GM12878 (cell line): ENCODE measurements at regions not wholly inside any gene's neighbourhood (a gene's known extent, or its start where the extent isn't known, plus 50 kb on each side); places are given as distances from the start of the nearest gene placed in this dataset.

Experiments
- ATAC-seq: fragments of 200-7000 bp; cut with Tn5 transposase; 3 replicates; pipeline ENCODE4 v1.9.1; 2020; ENCODE audit warnings: mild to moderate bottlenecking, moderate library complexity
- BruUV-seq: library from RNA; stranded (reverse); fragments of 400-500 nt; replicated peaks from 2 replicates; lab custom pipeline; 2021; lab: Mats Ljungman, UMichigan
- CTCF ChIA-PET: fragments of 300-600 bp; sonication (Branson Sonifier 250); formaldehyde crosslinking; extraction: SDS; loops from one replicate; lab custom pipeline; 2021; ENCODE audit warnings: inconsistent platforms; lab: Yijun Ruan, JAX
- POLR2A ChIA-PET: fragments of 350-600 bp; formaldehyde crosslinking; extraction: SDS; loops from one replicate; lab custom pipeline; 2021; ENCODE audit warnings: inconsistent platforms; lab: Charles Lee
- RAD21 ChIA-PET: fragments of 300-600 bp; sonication (Branson Sonifier 250); formaldehyde crosslinking; loops from one replicate; lab custom pipeline; 2023; ENCODE audit warnings: antibody characterized with exemption; ENCODE audit not compliant: unreplicated experiment; lab: Charles Lee
- SMC1A ChIA-PET: fragments of 300-600 bp; sonication (Branson Sonifier 250); formaldehyde crosslinking; loops from one replicate; lab custom pipeline; 2023; ENCODE audit not compliant: unreplicated experiment, uncharacterized antibody; lab: Charles Lee
- DNase-seq: peaks from one replicate; pipeline ENCODE4 v3.0.0-alpha.2; 2011; ENCODE audit warnings: low read depth, low spot score
- FAIRE-seq: peaks from 3 replicates; lab custom pipeline; 2011; peaks lifted over from hg19 to GRCh38; lab: Jason Lieb, UNC
- H2AFZ ChIP-seq: 2 replicates; pipeline ENCODE4 v1.6.0; 2011; ENCODE audit warnings: low read depth, low read length, control low read depth; ENCODE audit not compliant: control insufficient read depth
- H3K27ac ChIP-seq: 2 replicates; pipeline ENCODE4 v1.5.1; 2011; ENCODE audit warnings: control low read depth; ENCODE audit not compliant: control insufficient read depth, insufficient read depth
- H3K27me3 ChIP-seq, 2 experiments: replicated peaks in 1 of 2; 2 replicates each; pipeline versions ENCODE4 v1.6.0 to v1.6.1; 2011; ENCODE audit warnings: low read length in 1 of 2; ENCODE audit not compliant: control insufficient read depth in 2 of 2, insufficient read depth in 2 of 2
- H3K36me3 ChIP-seq, 2 experiments: 2 replicates each; pipeline ENCODE4 v1.5.1; 2011; ENCODE audit warnings: low read length in 1 of 2; ENCODE audit not compliant: control insufficient read depth in 2 of 2, insufficient read depth in 2 of 2
- H3K4me1 ChIP-seq: 2 replicates; pipeline ENCODE4 v1.6.1; 2011; ENCODE audit warnings: mild to moderate bottlenecking, low read length, moderate library complexity, mixed read lengths; ENCODE audit not compliant: control insufficient read depth, insufficient read depth
- H3K4me2 ChIP-seq: 2 replicates; pipeline ENCODE4 v1.6.0; 2011; ENCODE audit warnings: control low read depth; ENCODE audit not compliant: control insufficient read depth, insufficient read depth
- H3K4me3 ChIP-seq: fragments of 200-600 bp; sonication (generic); 2 replicates; pipeline ENCODE4 v1.5.1; 2016
- H3K79me2 ChIP-seq: 2 replicates; pipeline ENCODE4 v1.6.0; 2011; ENCODE audit warnings: low read length; ENCODE audit not compliant: control insufficient read depth, insufficient read depth
- H3K9ac ChIP-seq: 2 replicates; pipeline ENCODE4 v1.8.0; 2011; ENCODE audit warnings: low read length, control low read depth, mixed read lengths; ENCODE audit not compliant: control insufficient read depth, insufficient read depth
- H3K9me3 ChIP-seq: replicated peaks from 3 replicates; pipeline ENCODE4 v1.5.1; 2011; ENCODE audit warnings: mild to moderate bottlenecking, low read length; ENCODE audit not compliant: control insufficient read depth, insufficient read depth
- H4K20me1 ChIP-seq: 2 replicates; pipeline ENCODE4 v1.6.0; 2011; ENCODE audit not compliant: control insufficient read depth, insufficient read depth
- ATF2 ChIP-seq: IDR thresholded peaks from 2 replicates; pipeline ENCODE4 v1.6.1; 2012; ENCODE audit warnings: low read length, inconsistent platforms
- DPF2 ChIP-seq: fragments of 450-650 bp; IDR thresholded peaks from 2 replicates; pipeline ENCODE4 v1.6.1; 2017; ENCODE audit warnings: mild to moderate bottlenecking
- E2F4 ChIP-seq: IDR thresholded peaks from 2 replicates; pipeline ENCODE4 v1.6.1; 2012; ENCODE audit warnings: low read depth, low read length, improper control_type of control experiment
- EP300 ChIP-seq, 2 experiments: fragments of 150-350 bp in 1 of 2; IDR thresholded peaks; 2 replicates each; pipeline ENCODE4 v1.6.1; 2011 to 2012; ENCODE audit warnings: low read depth in 2 of 2, low read length in 2 of 2, borderline replicate concordance in 1 of 2, improper control_type of control experiment in 1 of 2, inconsistent platforms in 1 of 2; ENCODE audit not compliant: control insufficient read depth in 1 of 2
- FOS ChIP-seq: IDR thresholded peaks from 3 replicates; pipeline ENCODE4 v1.6.1; 2011; ENCODE audit warnings: borderline replicate concordance; ENCODE audit not compliant: insufficient read length; ENCODE audit errors: extremely low read depth
- JUND ChIP-seq: IDR thresholded peaks from 2 replicates; pipeline ENCODE4 v1.6.1; 2012; ENCODE audit warnings: low read depth, mild to moderate bottlenecking, low read length, improper control_type of control experiment, moderate library complexity
- MEF2B ChIP-seq: fragments of 450-650 bp; IDR thresholded peaks from 2 replicates; pipeline ENCODE4 v1.6.1; 2018; ENCODE audit warnings: mild to moderate bottlenecking, moderate library complexity; ENCODE audit not compliant: partially characterized antibody, poor library complexity, severe bottlenecking
- NKRF ChIP-seq: fragments of 450-650 bp; conservative IDR thresholded peaks from 2 replicates; pipeline ENCODE4 v1.6.1; 2017; ENCODE audit warnings: mild to moderate bottlenecking, moderate library complexity
- NR2C1 ChIP-seq: fragments of 450-650 bp; IDR thresholded peaks from 2 replicates; pipeline ENCODE4 v1.6.1; 2017; ENCODE audit warnings: antibody characterized with exemption, mild to moderate bottlenecking, moderate library complexity
- SREBF2 ChIP-seq: IDR thresholded peaks from 2 replicates; pipeline ENCODE4 v1.6.1; 2012; ENCODE audit warnings: mild to moderate bottlenecking, low read length
- SUPT20H ChIP-seq: IDR thresholded peaks from 2 replicates; pipeline ENCODE4 v1.6.1; 2011; ENCODE audit warnings: low read depth, mild to moderate bottlenecking, low read length, moderate library complexity, borderline replicate concordance; ENCODE audit not compliant: control insufficient read depth
- ZBED1 ChIP-seq: IDR thresholded peaks from 2 replicates; pipeline ENCODE4 v1.6.1; 2016; ENCODE audit warnings: borderline replicate concordance
- WGBS: methylation state at CpG from one replicate; pipeline ENCODE4 v1.1.6; 2016; ENCODE audit warnings: low lambda C conversion rate; ENCODE audit not compliant: insufficient replicate concordance, insufficient coverage; ENCODE audit errors: missing lambda C conversion rate; 5-methylcytosine and 5-hydroxymethylcytosine counted together
- in situ Hi-C: fragments of 300-500 bp; cut with MboI; formaldehyde crosslinking; loops from 9 replicates; pipeline ENCODE4 v1.14.3; 2018; ENCODE audit warnings: mixed read lengths
- intact Hi-C: fragments of 100-400 bp; cut with micrococcal nuclease; formaldehyde crosslinking; loops from one replicate; pipeline ENCODE4 v1.14.2; 2022; ENCODE audit not compliant: unreplicated experiment

GRCh38 chr5:143671021-143671420 lies 140.9 kb upstream of the HMHB1 start:
- no peak for FAIRE-seq
- in situ Hi-C loops (no loop called here), intact Hi-C loops (no loop called here)
- ChIA-PET SMC1A (interaction anchor here (1.0 to 2.6 kb wide), 2 partner anchors 18 to 107 kb away, joined by 3 to 8 read pairs; no protein-coding TSS in a partner anchor), CTCF (interaction anchor here (1.9 kb wide), 1 partner anchor 13 kb away, joined by 4 read pairs; no protein-coding TSS in a partner anchor), RAD21 (interaction anchor here (0.6 kb wide), 1 partner anchor 378 kb away, joined by 3 read pairs; no protein-coding TSS in a partner anchor), POLR2A (no interaction called here)
- no peaks in the 10 kb centered on the region for H3K79me2 ChIP-seq
- H3K4me1 ChIP-seq, result no peaks in the 10 kb centered on the region
- H3K27ac ChIP-seq, result no peak overlapping the region
- TF ChIP-seq ZBED1, result no peak
- TF ChIP-seq SUPT20H, result no peak
- TF ChIP-seq FOS, result no peak
- no peak for TF ChIP-seq DPF2
- ATAC-seq, result no peak
- H3K4me3 ChIP-seq, result no peak overlapping the region
- WGBS, result 76% methylated on average over 5 of the region's 5 CpGs
- no peak overlapping the region for H3K4me2 ChIP-seq
- no TSS peak for BruUV-seq
- H3K9ac ChIP-seq, result no peak overlapping the region
- no peak overlapping the region for H2AFZ ChIP-seq
- H3K36me3 ChIP-seq, result no peaks in the 10 kb centered on the region
- no peak for DNase-seq
- H3K9me3 ChIP-seq, result no peaks in the 10 kb centered on the region; the same call in 2 of the 3 replicates
- H3K27me3 ChIP-seq, result no peaks in the 10 kb centered on the region
- H4K20me1 ChIP-seq, result no peaks in the 10 kb centered on the region

GRCh38 chr5:143665866-143666265 lies 146.1 kb upstream of the HMHB1 start:
- RAD21 ChIA-PET, result no interaction called here
- Histone ChIP-seq H3K27me3 (no peaks in the 10 kb centered on the region), H3K4me2 (no peak overlapping the region), H3K9me3 (no peaks in the 10 kb centered on the region; the same call in 2 of the 3 replicates), H3K27ac (no peak overlapping the region), H3K79me2 (no peaks in the 10 kb centered on the region), H3K4me3 (no peak overlapping the region), H2AFZ (no peak overlapping the region), H3K9ac (no peak overlapping the region), H4K20me1 (no peaks in the 10 kb centered on the region), H3K36me3 (no peaks in the 10 kb centered on the region), H3K4me1 (no peaks in the 10 kb centered on the region)
- CTCF ChIA-PET, result interaction anchor here (0.5 kb wide), 1 partner anchor 94 kb away, joined by 3 read pairs; no protein-coding TSS in a partner anchor
- intact Hi-C loops, result no loop called here
- POLR2A ChIA-PET, result no interaction called here
- no TSS peak for BruUV-seq
- ATAC-seq, result no peak
- FAIRE-seq, result no peak
- 90% methylated on average over 4 of the region's 4 CpGs for WGBS
- DNase-seq, result no peak
- in situ Hi-C loops, result no loop called here
- SMC1A ChIA-PET, result interaction anchor here (0.5 to 0.8 kb wide), 2 partner anchors 93 to 452 kb away, joined by 3 to 4 read pairs; no protein-coding TSS in a partner anchor
- TF ChIP-seq NKRF (no peak), NR2C1 (no peak), ATF2 (no peak), JUND (no peak), MEF2B (no peak), E2F4 (no peak), FOS (no peak), EP300 (IDR thresholded peaks at IDR 0.05; ENCODE audit: borderline replicate concordance in 1 of 2, control insufficient read depth in 1 of 2, low read depth in 2 of 2, low read length in 2 of 2) (no peak), SREBF2 (no peak)
